Neuronal stem cell (in vitro differentiated cells): ENCODE measurements at regions not wholly inside any gene's neighbourhood (a gene's known extent, or its start where the extent isn't known, plus 50 kb on each side); places are given as distances from the start of the nearest gene placed in this dataset.

Source experiments
- DNase-seq: peaks from one replicate; pipeline ENCODE4 v3.0.0-alpha.2; 2013; ENCODE audit warnings: low spot score
- H2AFZ ChIP-seq: one replicate; pipeline ENCODE4 v1.6.1; 2013; ENCODE audit warnings: mild to moderate bottlenecking, low read length, inconsistent platforms
- H2AK5ac ChIP-seq: 2 replicates; pipeline ENCODE4 v1.6.1; 2013; ENCODE audit warnings: low read depth, mild to moderate bottlenecking, inconsistent platforms, low read length, moderate library complexity, mixed read lengths
- H2BK120ac ChIP-seq: 2 replicates; pipeline ENCODE4 v1.6.1; 2013; ENCODE audit warnings: low read depth, mild to moderate bottlenecking, inconsistent platforms, low read length, moderate library complexity, mixed read lengths
- H2BK12ac ChIP-seq: one replicate; pipeline ENCODE4 v1.6.1; 2013; ENCODE audit warnings: low read length, inconsistent platforms
- H2BK15ac ChIP-seq: 2 replicates; pipeline ENCODE4 v1.6.1; 2013; ENCODE audit warnings: mild to moderate bottlenecking, low read length, inconsistent platforms, mixed read lengths
- H2BK5ac ChIP-seq: one replicate; pipeline ENCODE4 v1.6.1; 2013; ENCODE audit warnings: inconsistent platforms, mild to moderate bottlenecking, low read length, moderate library complexity
- H3K14ac ChIP-seq: one replicate; pipeline ENCODE4 v1.6.1; 2013; ENCODE audit warnings: low read length, inconsistent platforms
- H3K18ac ChIP-seq: 2 replicates; pipeline ENCODE4 v1.6.1; 2013; ENCODE audit warnings: low read length, inconsistent platforms
- H3K23ac ChIP-seq: 2 replicates; pipeline ENCODE4 v1.6.1; 2013; ENCODE audit warnings: low read depth, mild to moderate bottlenecking, mixed read lengths, low read length, inconsistent platforms; ENCODE audit not compliant: poor library complexity
- H3K27ac ChIP-seq: replicated peaks from 3 replicates; pipeline ENCODE4 v1.5.1; 2013; ENCODE audit warnings: low read length, inconsistent platforms
- H3K27me3 ChIP-seq, 3 experiments: 2 replicates each; pipeline ENCODE4 v1.6.1; 2013; ENCODE audit warnings: low read length in 3 of 3, mild to moderate bottlenecking in 2 of 3, inconsistent platforms in 1 of 3, low read depth in 1 of 3, mixed read lengths in 1 of 3, moderate library complexity in 1 of 3; ENCODE audit not compliant: control insufficient read depth in 3 of 3, insufficient read depth in 3 of 3
- H3K36me3 ChIP-seq, 2 donors: replicated peaks in 1 of 2; 2 replicates each; pipeline ENCODE4 v1.6.1; 2013; ENCODE audit warnings: low read length in 2 of 2; ENCODE audit not compliant: control insufficient read depth in 2 of 2, insufficient read depth in 2 of 2
- H3K4ac ChIP-seq: 2 replicates; pipeline ENCODE4 v1.6.1; 2013; ENCODE audit warnings: inconsistent platforms, mild to moderate bottlenecking, low read length, moderate library complexity
- H3K4me1 ChIP-seq, 2 donors: 1 replicate in 1 of 2; 2 replicates in 1 of 2; pipeline ENCODE4 v1.6.1; 2013; ENCODE audit warnings: low read length in 2 of 2, low read depth in 1 of 2; ENCODE audit not compliant: control insufficient read depth in 2 of 2, insufficient read depth in 1 of 2
- H3K4me2 ChIP-seq: one replicate; pipeline ENCODE4 v1.6.1; 2013; ENCODE audit warnings: mild to moderate bottlenecking, low read length, inconsistent platforms; ENCODE audit not compliant: insufficient read depth, poor library complexity, severe bottlenecking
- H3K4me3 ChIP-seq, 2 donors: 2 replicates each; pipeline ENCODE4 v1.5.1; 2013; ENCODE audit warnings: low read length in 2 of 2, mild to moderate bottlenecking in 2 of 2, inconsistent platforms in 1 of 2, moderate library complexity in 1 of 2
- H3K79me1 ChIP-seq: one replicate; pipeline ENCODE4 v1.6.1; 2013; ENCODE audit warnings: low read depth, mild to moderate bottlenecking, inconsistent platforms, low read length, moderate library complexity
- H3K9ac ChIP-seq: one replicate; pipeline ENCODE4 v1.6.1; 2013; ENCODE audit warnings: mild to moderate bottlenecking, low read depth, low read length, inconsistent platforms; ENCODE audit not compliant: poor library complexity
- H3K9me3 ChIP-seq, 2 donors: replicated peaks in 1 of 2; 2 replicates each; pipeline versions ENCODE3 to v1.6.1; 2013; ENCODE audit warnings: low read length in 2 of 2, mild to moderate bottlenecking in 2 of 2, inconsistent platforms in 1 of 2, low read depth in 1 of 2, mixed read lengths in 1 of 2, moderate library complexity in 1 of 2; ENCODE audit not compliant: control insufficient read depth in 2 of 2, insufficient read depth in 1 of 2
- H4K8ac ChIP-seq: one replicate; pipeline ENCODE4 v1.6.1; 2013; ENCODE audit warnings: low read depth, mild to moderate bottlenecking, inconsistent platforms, low read length, moderate library complexity
- H4K91ac ChIP-seq: one replicate; pipeline ENCODE4 v1.6.1; 2013; ENCODE audit warnings: low read length, low read depth, mild to moderate bottlenecking, inconsistent platforms; ENCODE audit not compliant: poor library complexity
- WGBS, 2 donors: extraction: QIAGEN DNeasy Blood & Tissue Kit; methylation state at CpG; one replicate each; pipeline ENCODE4 v1.1.7; 2013; ENCODE audit warnings: missing lambda C conversion rate in 2 of 2, mixed read lengths in 1 of 2; ENCODE audit not compliant: insufficient read length in 2 of 2, insufficient replicate concordance in 1 of 2; ENCODE audit errors: extremely low coverage in 2 of 2; 5-methylcytosine and 5-hydroxymethylcytosine counted together

DNA sequence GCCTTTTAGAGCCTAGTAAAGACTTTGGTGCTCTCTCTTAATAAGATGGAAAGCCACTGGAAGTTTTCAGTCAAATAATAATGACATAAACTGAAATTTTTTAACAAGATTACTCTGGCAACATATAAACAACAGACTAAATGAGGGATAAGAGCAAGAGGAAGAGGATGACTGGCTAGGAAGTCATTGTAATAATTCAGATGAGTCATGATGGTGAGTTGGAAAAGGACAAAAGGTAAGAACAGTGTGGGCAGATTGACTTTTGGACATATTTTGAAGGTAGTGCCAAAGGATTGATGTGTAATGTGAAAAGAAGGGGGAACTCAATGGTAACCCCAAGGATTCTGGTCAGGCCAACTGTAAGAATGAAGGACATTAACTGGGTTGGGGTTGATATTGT, 310.3 kb downstream of the NOL4 start:
- no peak overlapping the region for H2BK12ac ChIP-seq
- H3K14ac ChIP-seq, result no peak overlapping the region
- no peak overlapping the region for H2BK5ac ChIP-seq
- H2AK5ac ChIP-seq, result no peak overlapping the region
- no peak overlapping the region for H3K4me2 ChIP-seq
- no peak overlapping the region for H3K9ac ChIP-seq
- H3K9me3 ChIP-seq, result no peaks in the 10 kb centered on the region
- no peak overlapping the region for H3K4me3 ChIP-seq
- no peak overlapping the region for H2AFZ ChIP-seq
- H3K27me3 ChIP-seq, result no peaks in the 10 kb centered on the region
- no peak overlapping the region for H3K18ac ChIP-seq
- H2BK120ac ChIP-seq, result no peak overlapping the region
- DNase-seq, result no peak
- H3K4ac ChIP-seq, result no peak overlapping the region
- no peak overlapping the region for H3K23ac ChIP-seq
- peaks cover 2% of the 10 kb centered on the region for H3K79me1 ChIP-seq
- H3K4me1 ChIP-seq, result no peaks in the 10 kb centered on the region
- H4K91ac ChIP-seq, result no peak overlapping the region
- no peak overlapping the region for H4K8ac ChIP-seq
- H3K36me3 ChIP-seq, result no peaks in the 10 kb centered on the region
- H2BK15ac ChIP-seq, result no peak overlapping the region
- H3K27ac ChIP-seq, result no peak overlapping the region

DNA sequence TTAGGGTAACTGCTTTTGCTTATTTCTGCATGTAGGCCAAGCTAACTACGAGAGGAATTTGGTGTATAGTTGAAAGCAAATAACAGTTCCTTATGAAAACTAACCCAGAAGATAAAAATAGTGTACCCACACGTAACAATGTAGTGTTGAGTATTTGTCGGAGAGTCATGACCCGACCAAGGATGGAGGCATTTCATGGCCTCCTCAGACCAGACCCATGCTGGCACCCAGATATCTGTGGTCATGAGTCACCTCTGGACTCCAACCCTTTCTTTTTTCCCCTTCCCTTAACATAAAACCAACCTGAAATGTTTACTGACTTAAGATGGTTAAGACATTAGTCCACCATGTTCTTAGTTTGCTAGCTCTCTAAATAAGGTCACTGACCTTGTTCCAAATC, 318.7 kb downstream of the NOL4 start:
- H3K14ac ChIP-seq, result no peak overlapping the region
- WGBS, 2 donors, result no CpG with 5 or more reads among the region's 4 CpGs
- no peaks in the 10 kb centered on the region for H3K4me1 ChIP-seq
- H3K79me1 ChIP-seq, result no peaks in the 10 kb centered on the region
- no peak overlapping the region for H4K91ac ChIP-seq
- H3K36me3 ChIP-seq, result no peaks in the 10 kb centered on the region
- no peak for DNase-seq
- peaks cover 0 to 20% of the 10 kb centered on the region in 2 donors for H3K9me3 ChIP-seq
- H3K23ac ChIP-seq, result no peak overlapping the region
- H2BK5ac ChIP-seq, result no peak overlapping the region
- H2BK15ac ChIP-seq, result no peak overlapping the region
- no peak overlapping the region for H2BK120ac ChIP-seq
- no peaks in the 10 kb centered on the region for H3K27me3 ChIP-seq
- no peak overlapping the region for H3K4ac ChIP-seq
- no peak overlapping the region for H3K9ac ChIP-seq
- no peak overlapping the region for H2BK12ac ChIP-seq
- no peak overlapping the region for H4K8ac ChIP-seq
- no peak overlapping the region for H2AFZ ChIP-seq
- no peak overlapping the region for H3K18ac ChIP-seq
- H3K4me2 ChIP-seq, result no peak overlapping the region
- no peak overlapping the region for H2AK5ac ChIP-seq
- H3K4me3 ChIP-seq, result no peak overlapping the region
- H3K27ac ChIP-seq, result no peak overlapping the region

DNA sequence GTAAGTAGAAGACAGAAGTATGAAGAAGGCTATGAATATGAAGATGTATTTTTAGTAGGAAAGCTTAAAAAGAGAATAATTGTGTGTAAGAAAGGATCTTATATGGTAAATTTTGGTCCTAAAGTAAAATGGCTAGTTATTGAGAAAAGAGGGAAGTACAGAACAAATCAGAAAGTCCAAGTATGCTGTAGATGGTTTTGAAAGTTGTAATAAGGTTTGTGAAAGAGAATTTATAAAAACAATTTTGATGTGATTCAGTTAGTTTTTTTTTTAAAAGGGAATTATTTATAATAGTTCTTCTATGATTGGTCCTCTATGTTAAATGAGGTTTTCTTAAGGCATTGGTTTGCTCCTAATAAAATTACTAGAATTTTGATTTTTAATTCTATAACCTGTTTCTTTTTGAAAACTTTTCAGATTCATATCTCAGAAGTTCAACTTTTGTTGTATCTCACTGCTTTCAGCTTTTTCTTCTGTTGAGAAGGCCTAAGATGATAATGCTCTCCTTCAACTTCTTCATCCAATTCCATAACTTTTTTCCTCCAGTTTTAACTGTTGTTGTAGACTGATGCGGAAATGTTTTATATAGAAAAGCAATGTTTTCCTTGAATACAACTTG, 322.7 kb downstream of the NOL4 start:
- Histone ChIP-seq H3K18ac (no peak overlapping the region), H3K27ac (no peak overlapping the region), H3K14ac (no peak overlapping the region), H3K79me1 (no peaks in the 10 kb centered on the region), H2BK15ac (no peak overlapping the region), H2AFZ (no peak overlapping the region), H2AK5ac (no peak overlapping the region), H3K9ac (no peak overlapping the region), H3K36me3 (no peaks in the 10 kb centered on the region), H2BK5ac (no peak overlapping the region), H4K91ac (no peak overlapping the region), H3K9me3 (peaks cover 0 to 20% of the 10 kb centered on the region in 2 donors), H4K8ac (no peak overlapping the region), H3K4me3 (no peak overlapping the region), H3K27me3 (no peaks in the 10 kb centered on the region), H3K23ac (no peak overlapping the region), H2BK12ac (no peak overlapping the region), H3K4ac (no peak overlapping the region), H3K4me2 (no peak overlapping the region), H3K4me1 (no peaks in the 10 kb centered on the region), H2BK120ac (no peak overlapping the region)
- no peak for DNase-seq
- no CpG with 5 or more reads among the region's 1 CpG for WGBS, 2 donors

DNA sequence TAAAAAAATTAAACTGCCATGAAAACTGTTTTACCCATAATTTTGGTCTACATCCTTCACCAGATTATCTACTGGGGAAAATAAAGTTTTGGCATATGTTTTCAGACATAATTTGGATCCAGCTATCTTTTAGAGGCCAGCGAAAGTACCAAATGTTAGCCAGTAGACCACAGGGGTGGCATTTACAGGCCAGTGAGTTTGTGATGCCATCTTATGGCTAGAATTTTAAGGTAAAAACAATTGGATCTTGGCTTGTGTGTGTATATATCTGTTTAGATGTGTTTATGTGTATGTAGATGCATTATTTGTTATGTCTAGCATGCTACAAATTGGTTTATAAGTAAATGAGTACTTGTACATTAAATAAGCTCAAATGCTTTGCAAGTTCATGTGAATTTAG, 322.6 kb downstream of the ASXL3 start:
- H3K4me3 ChIP-seq, result no peak overlapping the region
- H3K27me3 ChIP-seq, result no peaks in the 10 kb centered on the region
- H2AFZ ChIP-seq, result no peak overlapping the region
- H3K9ac ChIP-seq, result no peak overlapping the region
- no peak overlapping the region for H2BK15ac ChIP-seq
- H3K4me2 ChIP-seq, result no peak overlapping the region
- WGBS, 2 donors, result no CpG with 5 or more reads among the region's 1 CpG
- no peaks in the 10 kb centered on the region for H3K36me3 ChIP-seq
- H3K18ac ChIP-seq, result no peak overlapping the region
- H3K79me1 ChIP-seq, result no peaks in the 10 kb centered on the region
- no peak overlapping the region for H2AK5ac ChIP-seq
- H3K9me3 ChIP-seq, result peaks cover 0 to 20% of the 10 kb centered on the region in 2 donors
- H3K14ac ChIP-seq, result no peak overlapping the region
- no peak for DNase-seq
- H2BK12ac ChIP-seq, result no peak overlapping the region
- no peak overlapping the region for H2BK120ac ChIP-seq
- no peak overlapping the region for H3K23ac ChIP-seq
- no peak overlapping the region for H3K27ac ChIP-seq
- H3K4me1 ChIP-seq, result no peaks in the 10 kb centered on the region
- no peak overlapping the region for H4K91ac ChIP-seq
- no peak overlapping the region for H2BK5ac ChIP-seq
- H4K8ac ChIP-seq, result no peak overlapping the region
- H3K4ac ChIP-seq, result no peak overlapping the region
